Tibial nerve (tissue), 4 donors: ENCODE measurements at regions not wholly inside any gene's neighbourhood (a gene's known extent, or its start where the extent isn't known, plus 50 kb on each side); places are given as distances from the start of the nearest gene placed in this dataset.
"Not testable (repeated sequence)": the region's sequence is repeated elsewhere in the genome, so short reads cannot be mapped to it uniquely, and the experiment has no call there.

Experiments used
- DNase-seq, 2 donors: peaks; one replicate each; pipeline ENCODE4 v3.0.0-alpha.2; 2019; ENCODE audit warnings: low spot score in 2 of 2
- H3K27ac ChIP-seq, 4 donors: fragments of 200-600 bp; sonication (generic) in 3 of 4; one replicate each; pipeline ENCODE4 v1.5.1; 2017 to 2019; ENCODE audit warnings: mild to moderate bottlenecking in 1 of 4
- H3K27me3 ChIP-seq, 2 donors: fragments of 200-600 bp; sonication (generic) in 1 of 2; one replicate each; pipeline versions ENCODE4 v1.5.1 to v1.6.0; 2017 to 2019
- H3K36me3 ChIP-seq, 3 donors: fragments of 200-600 bp; sonication (generic); one replicate each; pipeline ENCODE4 v1.5.1; 2018 to 2019
- H3K4me1 ChIP-seq, 4 donors: fragments of 200-600 bp; sonication (generic) in 3 of 4; one replicate each; pipeline ENCODE4 v1.5.1; 2017 to 2019
- H3K4me3 ChIP-seq, 4 donors: fragments of 200-600 bp; sonication (generic) in 3 of 4; one replicate each; pipeline ENCODE4 v1.5.1; 2017 to 2019; ENCODE audit warnings: mild to moderate bottlenecking in 1 of 4, moderate library complexity in 1 of 4
- H3K9me3 ChIP-seq, 4 donors: fragments of 200-600 bp; sonication (generic) in 3 of 4; one replicate each; pipeline ENCODE4 v1.5.1; 2017 to 2019
- EP300 ChIP-seq, 2 donors: sonication (generic); formaldehyde crosslinking; IDR thresholded peaks; one replicate each; pipeline ENCODE4 v1.6.1; 2017; ENCODE audit warnings: antibody characterized with exemption in 2 of 2, mild to moderate bottlenecking in 1 of 2
- POLR2A ChIP-seq, 2 donors: fragments of 450-650 bp; IDR thresholded peaks; one replicate each; pipeline ENCODE4 v1.6.1; 2017; ENCODE audit warnings: antibody characterized with exemption in 2 of 2, mild to moderate bottlenecking in 2 of 2, moderate library complexity in 2 of 2
- WGBS, 2 donors: methylation state at CpG; one replicate each; pipeline ENCODE4 v1.1.5; 2018; 5-methylcytosine and 5-hydroxymethylcytosine counted together
- TF ChIP-seq, protein P1 (sequence below), 5 experiments: fragments of 200-600 bp in 3 of 5; fragments of 450-650 bp in 2 of 5; sonication (generic) in 3 of 5; IDR thresholded peaks; one replicate each; pipeline ENCODE4 v1.5.1; 2016 to 2019; ENCODE audit warnings: antibody characterized with exemption in 5 of 5, mild to moderate bottlenecking in 3 of 5, moderate library complexity in 2 of 5

DNA sequence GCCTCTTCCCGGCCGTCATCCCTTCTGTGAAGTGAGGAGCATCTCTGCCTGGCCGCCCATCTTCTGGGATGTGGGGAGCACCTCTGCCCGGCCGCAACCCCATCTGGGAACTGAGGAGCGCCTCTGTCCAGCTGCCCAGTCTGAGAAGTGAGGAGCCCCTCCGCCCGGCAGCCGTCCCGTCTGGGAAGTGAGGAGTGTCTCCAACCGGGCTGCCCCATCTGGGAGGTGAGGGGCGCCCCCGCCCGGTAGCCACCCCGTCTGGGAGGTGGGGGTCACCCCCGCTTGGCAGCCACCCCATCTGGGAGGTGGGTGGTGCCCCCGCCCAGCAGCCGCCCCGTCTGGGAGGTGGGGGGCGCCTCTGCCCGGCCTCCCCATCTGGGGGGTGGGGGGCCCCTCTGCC lies 142.3 kb downstream of the LAS1L start:
- Histone ChIP-seq H3K4me3 (no peak overlapping the region), H3K36me3 (peaks cover 0 to 7% (median 0%) of the 10 kb centered on the region in 3 donors), H3K27ac (no peak overlapping the region), H3K27me3 (no peaks in the 10 kb centered on the region), H3K9me3 (peaks cover 0 to 62% (median 2%) of the 10 kb centered on the region in 4 donors), H3K4me1 (no peaks in the 10 kb centered on the region)
- DNase-seq, result no peak
- TF ChIP-seq POLR2A (IDR thresholded peaks at IDR 0.05) (no peak), EP300 (IDR thresholded peaks at IDR 0.05) (no peak)
- TF ChIP-seq, protein P1, sequence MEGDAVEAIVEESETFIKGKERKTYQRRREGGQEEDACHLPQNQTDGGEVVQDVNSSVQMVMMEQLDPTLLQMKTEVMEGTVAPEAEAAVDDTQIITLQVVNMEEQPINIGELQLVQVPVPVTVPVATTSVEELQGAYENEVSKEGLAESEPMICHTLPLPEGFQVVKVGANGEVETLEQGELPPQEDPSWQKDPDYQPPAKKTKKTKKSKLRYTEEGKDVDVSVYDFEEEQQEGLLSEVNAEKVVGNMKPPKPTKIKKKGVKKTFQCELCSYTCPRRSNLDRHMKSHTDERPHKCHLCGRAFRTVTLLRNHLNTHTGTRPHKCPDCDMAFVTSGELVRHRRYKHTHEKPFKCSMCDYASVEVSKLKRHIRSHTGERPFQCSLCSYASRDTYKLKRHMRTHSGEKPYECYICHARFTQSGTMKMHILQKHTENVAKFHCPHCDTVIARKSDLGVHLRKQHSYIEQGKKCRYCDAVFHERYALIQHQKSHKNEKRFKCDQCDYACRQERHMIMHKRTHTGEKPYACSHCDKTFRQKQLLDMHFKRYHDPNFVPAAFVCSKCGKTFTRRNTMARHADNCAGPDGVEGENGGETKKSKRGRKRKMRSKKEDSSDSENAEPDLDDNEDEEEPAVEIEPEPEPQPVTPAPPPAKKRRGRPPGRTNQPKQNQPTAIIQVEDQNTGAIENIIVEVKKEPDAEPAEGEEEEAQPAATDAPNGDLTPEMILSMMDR (IDR thresholded peaks at IDR 0.05), result no peak
- 95% methylated on average over 21 of the region's 21 CpGs; no CpG with 5 or more reads in 1 of the 2 donors for WGBS, 2 donors

DNA sequence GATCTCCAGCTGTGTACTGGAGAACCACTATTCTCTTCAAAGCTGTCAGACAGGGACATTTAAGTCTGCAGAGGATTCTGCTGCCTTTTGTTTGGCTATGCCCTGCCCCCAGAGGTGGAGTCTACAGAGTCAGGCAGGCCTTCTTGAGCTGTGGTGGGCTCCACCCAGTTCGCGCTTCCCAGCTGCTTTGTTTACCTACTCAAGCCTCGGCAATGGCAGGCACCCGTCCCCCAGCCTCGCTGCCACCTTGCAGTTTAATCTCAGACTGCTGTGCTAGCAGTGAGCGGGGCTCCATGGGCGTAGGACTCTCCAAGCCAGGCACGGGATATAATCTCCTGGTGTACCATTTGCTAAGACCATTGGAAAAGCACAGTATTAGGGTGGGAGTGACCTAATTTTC lies 145.5 kb downstream of the LAS1L start:
- DNase-seq, H3K36me3 ChIP-seq, H3K4me1 ChIP-seq, H3K4me3 ChIP-seq, H3K27me3 ChIP-seq, H3K27ac ChIP-seq: not testable (repeated sequence)
- peaks cover 0 to 60% (median 10%) of the 10 kb centered on the region in 4 donors for H3K9me3 ChIP-seq
- whole genome bisulfite sequencing, 2 donors, result 90% methylated on average over 8 of the region's 8 CpGs; no CpG with 5 or more reads in 1 of the 2 donors
